Effector memory CD4-positive, alpha-beta T cell (primary cell): ENCODE measurements at regions not wholly inside any gene's neighbourhood (a gene's known extent, or its start where the extent isn't known, plus 50 kb on each side); places are given as distances from the start of the nearest gene placed in this dataset.

ENCODE experiments used
- DNase-seq, 3 donors: peaks; one replicate each; pipeline ENCODE4 v3.0.0-alpha.2; 2020
- H3K27ac ChIP-seq: 2 replicates; pipeline ENCODE4 v1.7.0; 2013; ENCODE audit warnings: mild to moderate bottlenecking, low read length, moderate library complexity; ENCODE audit not compliant: insufficient read depth, poor library complexity, severe bottlenecking
- H3K27me3 ChIP-seq: replicated peaks from 2 replicates; pipeline ENCODE4 v1.7.0; 2013; ENCODE audit warnings: mild to moderate bottlenecking, low read length; ENCODE audit not compliant: insufficient read depth, control insufficient read depth, poor library complexity, severe bottlenecking
- H3K36me3 ChIP-seq: 2 replicates; pipeline ENCODE4 v1.7.0; 2013; ENCODE audit warnings: mild to moderate bottlenecking, low read length, moderate library complexity; ENCODE audit not compliant: control insufficient read depth, insufficient read depth
- H3K4me1 ChIP-seq: 2 replicates; pipeline ENCODE4 v1.7.0; 2013; ENCODE audit warnings: low read length, mild to moderate bottlenecking; ENCODE audit not compliant: control insufficient read depth, insufficient read depth, poor library complexity, severe bottlenecking
- H3K4me3 ChIP-seq: 2 replicates; pipeline ENCODE4 v1.7.0; 2013; ENCODE audit warnings: low read length, low read depth, mild to moderate bottlenecking; ENCODE audit not compliant: insufficient read depth, poor library complexity, severe bottlenecking
- H3K9me3 ChIP-seq: 2 replicates; pipeline ENCODE4 v1.7.0; 2013; ENCODE audit warnings: mild to moderate bottlenecking, low read length, moderate library complexity; ENCODE audit not compliant: control insufficient read depth

- peak overlapping the region; percentile 25 for H3K27ac ChIP-seq
These were observed 50.6 kb upstream of the YWHAQ start for GRCh38 chr2:9681427-9681817.

GRCh38 chr2:9685637-9686036 is 54.8 kb upstream of the YWHAQ start:
- DNase-seq: no peak
- Histone ChIP-seq H3K27me3 (no peaks in the 10 kb centered on the region), H3K36me3 (no peaks in the 10 kb centered on the region), H3K9me3 (no peaks in the 10 kb centered on the region), H3K27ac (no peak overlapping the region), H3K4me1 (peaks cover 1% of the 10 kb centered on the region), H3K4me3 (no peak overlapping the region)

More at GRCh38 chr2:9681427-9681817, 50.6 kb upstream of the YWHAQ start:
- no peaks in the 10 kb centered on the region for H3K36me3 ChIP-seq
- peak; percentile 22 to 30 (median 27) for DNase-seq
- H3K9me3 ChIP-seq: no peaks in the 10 kb centered on the region
- no peak overlapping the region for H3K4me3 ChIP-seq
- H3K4me1 ChIP-seq: peaks cover 3% of the 10 kb centered on the region
- H3K27me3 ChIP-seq: no peaks in the 10 kb centered on the region

- Histone ChIP-seq H3K27ac (no peak overlapping the region), H3K4me3 (no peak overlapping the region), H3K9me3 (no peaks in the 10 kb centered on the region), H3K27me3 (no peaks in the 10 kb centered on the region), H3K4me1 (no peaks in the 10 kb centered on the region), H3K36me3 (no peaks in the 10 kb centered on the region)
- DNase-seq: no peak
These were observed 55.3 kb upstream of the YWHAQ start for GRCh38 chr2:9686061-9686460.

- Histone ChIP-seq H3K27ac (no peak overlapping the region), H3K4me3 (no peak overlapping the region), H3K9me3 (no peaks in the 10 kb centered on the region), H3K4me1 (peaks cover 2% of the 10 kb centered on the region), H3K36me3 (no peaks in the 10 kb centered on the region), H3K27me3 (no peaks in the 10 kb centered on the region)
- DNase-seq: no peak
These were observed 59.5 kb upstream of the YWHAQ start for GRCh38 chr2:9690252-9690651.

GRCh38 chr2:9690716-9691498 is 60.1 kb upstream of the YWHAQ start:
- no peak overlapping the region for H3K27ac ChIP-seq
- DNase-seq: no peak
- H3K27me3 ChIP-seq: no peaks in the 10 kb centered on the region
- H3K4me1 ChIP-seq: peaks cover 2% of the 10 kb centered on the region
- H3K36me3 ChIP-seq: no peaks in the 10 kb centered on the region
- H3K4me3 ChIP-seq: no peak overlapping the region
- no peaks in the 10 kb centered on the region for H3K9me3 ChIP-seq

- Histone ChIP-seq H3K27ac (peak overlapping the region; percentile 8), H3K4me3 (no peak overlapping the region), H3K4me1 (peaks cover 2% of the 10 kb centered on the region), H3K9me3 (no peaks in the 10 kb centered on the region), H3K27me3 (no peaks in the 10 kb centered on the region), H3K36me3 (no peaks in the 10 kb centered on the region)
- DNase-seq: no peak
These were observed 61.8 kb upstream of the YWHAQ start for GRCh38 chr2:9692456-9693195.

- Histone ChIP-seq H3K27ac (peak overlapping the region; percentile 8), H3K4me3 (no peak overlapping the region), H3K36me3 (no peaks in the 10 kb centered on the region), H3K27me3 (no peaks in the 10 kb centered on the region), H3K4me1 (peaks cover 2% of the 10 kb centered on the region), H3K9me3 (no peaks in the 10 kb centered on the region)
- DNase-seq: no peak
These were observed 62.3 kb upstream of the YWHAQ start for GRCh38 chr2:9693196-9693491.

- H3K4me3 ChIP-seq: no peak overlapping the region
- H3K36me3 ChIP-seq: no peaks in the 10 kb centered on the region
- no peaks in the 10 kb centered on the region for H3K9me3 ChIP-seq
- H3K4me1 ChIP-seq: peaks cover 2% of the 10 kb centered on the region
- no peak overlapping the region for H3K27ac ChIP-seq
- no peak for DNase-seq
- no peaks in the 10 kb centered on the region for H3K27me3 ChIP-seq
These were observed 62.8 kb upstream of the YWHAQ start for GRCh38 chr2:9693646-9694045.

GRCh38 chr2:9694661-9695234 is 64.0 kb upstream of the YWHAQ start:
- Histone ChIP-seq H3K27ac (no peak overlapping the region), H3K9me3 (no peaks in the 10 kb centered on the region), H3K4me3 (no peak overlapping the region), H3K36me3 (no peaks in the 10 kb centered on the region), H3K4me1 (peaks cover 2% of the 10 kb centered on the region), H3K27me3 (no peaks in the 10 kb centered on the region)
- no peak for DNase-seq

- H3K4me3 ChIP-seq: no peak overlapping the region
- no peaks in the 10 kb centered on the region for H3K27me3 ChIP-seq
- no peaks in the 10 kb centered on the region for H3K36me3 ChIP-seq
- H3K27ac ChIP-seq: no peak overlapping the region
- DNase-seq: no peak
- H3K9me3 ChIP-seq: no peaks in the 10 kb centered on the region
- peaks cover 2% of the 10 kb centered on the region for H3K4me1 ChIP-seq
These were observed 65.1 kb upstream of the YWHAQ start for GRCh38 chr2:9695941-9696340.
